Panc1 (cell line): ENCODE measurements at regions not wholly inside any gene's neighbourhood (a gene's known extent, or its start where the extent isn't known, plus 50 kb on each side); places are given as distances from the start of the nearest gene placed in this dataset.

ENCODE experiments used
- ATAC-seq: fragments of 200-7000 bp; cut with Tn5 transposase; 2 replicates; pipeline ENCODE4 v1.9.1; 2020; ENCODE audit warnings: mild to moderate bottlenecking, moderate library complexity
- BruUV-seq: library from RNA; stranded (reverse); fragments of 400-500 nt; replicated peaks from 2 replicates; lab custom pipeline; 2021; lab: Mats Ljungman, UMichigan
- CTCF ChIA-PET: fragments of 300-600 bp; sonication (Branson Sonifier 250); formaldehyde crosslinking; loops from one replicate; lab custom pipeline; 2022; ENCODE audit warnings: antibody characterized with exemption; lab: Charles Lee
- POLR2A ChIA-PET: fragments of 300-600 bp; sonication (Branson Sonifier 250); formaldehyde crosslinking; loops from one replicate; lab custom pipeline; 2022; ENCODE audit warnings: antibody characterized with exemption; lab: Charles Lee
- DNase-seq: peaks from one replicate; pipeline ENCODE4 v3.0.0-alpha.2; 2010; ENCODE audit warnings: low read depth, low spot score
- H3K27ac ChIP-seq: 2 replicates; pipeline ENCODE4 v1.5.1; 2011; ENCODE audit warnings: mild to moderate bottlenecking, low read length, inconsistent platforms
- H3K27me3 ChIP-seq: fragments of 200-500 bp; sonication (Bioruptor generic); 2 replicates; pipeline ENCODE4 v1.6.0; 2014; ENCODE audit warnings: low read length, inconsistent platforms; ENCODE audit not compliant: control insufficient read depth, insufficient read depth
- H3K36me3 ChIP-seq: fragments of 200-500 bp; sonication (Bioruptor generic); 2 replicates; pipeline ENCODE4 v1.5.1; 2014; ENCODE audit warnings: inconsistent platforms, mild to moderate bottlenecking, low read length, moderate library complexity; ENCODE audit not compliant: control insufficient read depth, insufficient read depth
- H3K4me1 ChIP-seq: 2 replicates; pipeline ENCODE4 v1.5.1; 2011; ENCODE audit warnings: inconsistent platforms, mild to moderate bottlenecking, low read length, moderate library complexity; ENCODE audit not compliant: control insufficient read depth, insufficient read depth
- H3K4me3 ChIP-seq, 2 experiments: 2 replicates each; pipeline ENCODE4 v1.5.1; 2011 to 2012; ENCODE audit warnings: low read depth in 2 of 2, low read length in 2 of 2, mild to moderate bottlenecking in 2 of 2, inconsistent platforms in 1 of 2, moderate library complexity in 1 of 2
- H3K9me3 ChIP-seq: fragments of 200-500 bp; sonication (Bioruptor generic); 2 replicates; pipeline ENCODE4 v1.5.1; 2014; ENCODE audit warnings: low read depth, mild to moderate bottlenecking, inconsistent platforms, low read length, moderate library complexity; ENCODE audit not compliant: control insufficient read depth, insufficient read depth
- CTCF ChIP-seq: fragments of 450-650 bp; IDR thresholded peaks from 2 replicates; pipeline ENCODE4 v1.5.1; 2017; ENCODE audit warnings: mild to moderate bottlenecking
- POLR2AphosphoS5 ChIP-seq: IDR thresholded peaks from 2 replicates; pipeline ENCODE4 v1.6.1; 2012; ENCODE audit warnings: mild to moderate bottlenecking, low read depth, low read length, moderate library complexity
- REST ChIP-seq, 2 experiments: IDR thresholded peaks; 2 replicates each; pipeline ENCODE4 v1.6.1; 2011 to 2012; ENCODE audit warnings: low read depth in 2 of 2, control low read depth in 1 of 2, low read length in 1 of 2, mild to moderate bottlenecking in 1 of 2, moderate library complexity in 1 of 2; ENCODE audit not compliant: insufficient read depth in 1 of 2
- SIN3A ChIP-seq: IDR thresholded peaks from 2 replicates; pipeline ENCODE4 v1.6.1; 2012; ENCODE audit warnings: low read depth, mild to moderate bottlenecking, low read length, moderate library complexity, borderline replicate concordance; ENCODE audit not compliant: insufficient read depth
- TCF7L2 ChIP-seq: IDR thresholded peaks from 2 replicates; pipeline ENCODE4 v1.6.1; 2011; ENCODE audit warnings: mild to moderate bottlenecking, low read depth, low read length, inconsistent platforms
- in situ Hi-C: cut with HindIII; loops from 2 replicates; pipeline ENCODE4 v1.10.0; 2016; ENCODE audit warnings: low sequenced_read_pairs, low pct_unique_long_range_greater_than_20kb
- intact Hi-C: fragments of 100-400 bp; cut with micrococcal nuclease; formaldehyde crosslinking; loops from one replicate; pipeline ENCODE4 v1.10.0; 2022; ENCODE audit not compliant: unreplicated experiment

- H3K9me3 ChIP-seq = no peaks in the 10 kb centered on the region
- in situ Hi-C loops = no loop called here
- H3K4me1 ChIP-seq = no peaks in the 10 kb centered on the region
- H3K27ac ChIP-seq = no peak overlapping the region
- H3K4me3 ChIP-seq = no peak overlapping the region
- ATAC-seq = no peak
- intact Hi-C loops = no loop called here
- no peaks in the 10 kb centered on the region for H3K27me3 ChIP-seq
- no peak for DNase-seq
- ChIA-PET CTCF (interaction anchor here (0.6 kb wide), 1 partner anchor 29 kb away, joined by 5 read pairs; no protein-coding TSS in a partner anchor), POLR2A (no interaction called here)
- TF ChIP-seq REST (IDR thresholded peaks at IDR 0.05; ENCODE audit: insufficient read depth in 1 of 2, low read depth in 2 of 2, low read length in 1 of 2) = no peak
- no peak for TF ChIP-seq SIN3A
- no peak for TF ChIP-seq POLR2AphosphoS5
- TF ChIP-seq CTCF = no peak
- no TSS peak for BruUV-seq
- no peaks in the 10 kb centered on the region for H3K36me3 ChIP-seq
Observed at GRCh38 chr13:47472516-47472915, 528.6 kb downstream of the SUCLA2 start.

- Histone ChIP-seq H3K36me3 (no peaks in the 10 kb centered on the region), H3K4me1 (no peaks in the 10 kb centered on the region), H3K4me3 (no peak overlapping the region), H3K27ac (no peak overlapping the region), H3K27me3 (no peaks in the 10 kb centered on the region), H3K9me3 (no peaks in the 10 kb centered on the region)
- BruUV-seq = no TSS peak
- ATAC-seq (no peak), DNase-seq (no peak)
- intact Hi-C loops (no loop called here), in situ Hi-C loops (no loop called here)
- CTCF ChIA-PET = no interaction called here
- POLR2A ChIA-PET = no interaction called here
- TF ChIP-seq REST (IDR thresholded peaks at IDR 0.05; ENCODE audit: insufficient read depth in 1 of 2, low read depth in 2 of 2, low read length in 1 of 2) (no peak), CTCF (no peak), TCF7L2 (no peak), SIN3A (no peak), POLR2AphosphoS5 (no peak)
Observed at GRCh38 chr13:47463726-47464125, 537.3 kb downstream of the SUCLA2 start.
